ENCODE measurements at regions not wholly inside any gene's neighbourhood (a gene's known extent, or its start where the extent isn't known, plus 50 kb on each side); places are given as distances from the start of the nearest gene placed in this dataset.

GRCh38 chr22:34019190-34019845 lies 99.0 kb upstream of the LARGE1 start:
- ChIA-PET CTCF (interaction anchor here (0.6 kb wide), 2 partner anchors 40 to 360 kb away, joined by 3 read pairs; no protein-coding TSS in a partner anchor), POLR2A (no interaction called here)
- no peaks in the 10 kb centered on the region for H3K27me3 Mint-ChIP-seq (ENCODE audit: insufficient read depth, unreplicated experiment)
- H3K4me1 Mint-ChIP-seq (ENCODE audit: insufficient read depth, unreplicated experiment) = no peaks in the 10 kb centered on the region
- no peaks in the 10 kb centered on the region for H3K36me3 Mint-ChIP-seq (ENCODE audit: insufficient read depth, unreplicated experiment)
- BruUV-seq (replicated peaks) = no TSS peak
- no peak overlapping the region for H3K27ac Mint-ChIP-seq (ENCODE audit: low read depth, unreplicated experiment)
- H3K4me3 Mint-ChIP-seq (ENCODE audit: unreplicated experiment) = no peak overlapping the region
- intact Hi-C loops (cut with micrococcal nuclease) = no loop called here
- H3K9me3 Mint-ChIP-seq (ENCODE audit: unreplicated experiment) = peaks cover 30% of the 10 kb centered on the region
- TF ChIP-seq, protein P1, sequence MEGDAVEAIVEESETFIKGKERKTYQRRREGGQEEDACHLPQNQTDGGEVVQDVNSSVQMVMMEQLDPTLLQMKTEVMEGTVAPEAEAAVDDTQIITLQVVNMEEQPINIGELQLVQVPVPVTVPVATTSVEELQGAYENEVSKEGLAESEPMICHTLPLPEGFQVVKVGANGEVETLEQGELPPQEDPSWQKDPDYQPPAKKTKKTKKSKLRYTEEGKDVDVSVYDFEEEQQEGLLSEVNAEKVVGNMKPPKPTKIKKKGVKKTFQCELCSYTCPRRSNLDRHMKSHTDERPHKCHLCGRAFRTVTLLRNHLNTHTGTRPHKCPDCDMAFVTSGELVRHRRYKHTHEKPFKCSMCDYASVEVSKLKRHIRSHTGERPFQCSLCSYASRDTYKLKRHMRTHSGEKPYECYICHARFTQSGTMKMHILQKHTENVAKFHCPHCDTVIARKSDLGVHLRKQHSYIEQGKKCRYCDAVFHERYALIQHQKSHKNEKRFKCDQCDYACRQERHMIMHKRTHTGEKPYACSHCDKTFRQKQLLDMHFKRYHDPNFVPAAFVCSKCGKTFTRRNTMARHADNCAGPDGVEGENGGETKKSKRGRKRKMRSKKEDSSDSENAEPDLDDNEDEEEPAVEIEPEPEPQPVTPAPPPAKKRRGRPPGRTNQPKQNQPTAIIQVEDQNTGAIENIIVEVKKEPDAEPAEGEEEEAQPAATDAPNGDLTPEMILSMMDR (IDR thresholded peaks at IDR 0.05; ENCODE audit: unreplicated experiment) = no peak
- no peak for DNase-seq (ENCODE audit: unreplicated experiment)

- no peaks in the 10 kb centered on the region for H3K27me3 Mint-ChIP-seq (ENCODE audit: insufficient read depth, unreplicated experiment)
- no peaks in the 10 kb centered on the region for H3K4me1 Mint-ChIP-seq (ENCODE audit: insufficient read depth, unreplicated experiment)
- H3K9me3 Mint-ChIP-seq (ENCODE audit: unreplicated experiment) = peaks cover 60% of the 10 kb centered on the region
- H3K27ac Mint-ChIP-seq (ENCODE audit: low read depth, unreplicated experiment) = no peak overlapping the region
- intact Hi-C loops (cut with micrococcal nuclease) = no loop called here
- no TSS peak for BruUV-seq (replicated peaks)
- ChIA-PET POLR2A (no interaction called here), CTCF (interaction anchor here (0.6 kb wide), 1 partner anchor 1120 kb away, joined by 3 read pairs; no protein-coding TSS in a partner anchor)
- no peak for DNase-seq (ENCODE audit: unreplicated experiment)
- H3K36me3 Mint-ChIP-seq (ENCODE audit: insufficient read depth, unreplicated experiment) = no peaks in the 10 kb centered on the region
- no peak overlapping the region for H3K4me3 Mint-ChIP-seq (ENCODE audit: unreplicated experiment)
- TF ChIP-seq, protein P1 (IDR thresholded peaks at IDR 0.05; ENCODE audit: unreplicated experiment) = no peak
Measured at GRCh38 chr22:34035209-34035608, 114.9 kb upstream of the LARGE1 start.

DNA sequence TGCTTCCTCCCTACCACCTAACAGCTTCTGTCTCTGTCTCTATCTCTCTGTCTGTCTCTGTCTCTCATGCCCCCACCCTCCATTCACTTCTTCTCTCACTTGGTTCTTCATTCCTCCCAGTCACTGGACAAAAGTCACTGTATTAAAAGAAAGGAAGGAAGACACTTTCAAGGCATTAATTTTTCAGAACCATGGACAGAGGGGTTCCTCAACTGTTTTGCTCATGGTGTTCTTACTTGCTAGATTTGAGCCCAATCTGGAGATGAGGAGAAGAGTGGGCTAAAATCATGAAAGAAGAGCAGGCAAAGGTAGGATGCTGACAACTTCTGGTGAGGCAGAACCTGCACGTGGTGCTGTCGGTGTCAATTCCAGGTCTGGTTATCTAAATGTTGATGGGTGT lies 116.7 kb upstream of the LARGE1 start:
- Mint-ChIP-seq H3K36me3 (ENCODE audit: insufficient read depth, unreplicated experiment) (no peaks in the 10 kb centered on the region), H3K27ac (ENCODE audit: low read depth, unreplicated experiment) (no peak overlapping the region), H3K9me3 (ENCODE audit: unreplicated experiment) (peaks cover 65% of the 10 kb centered on the region), H3K4me3 (ENCODE audit: unreplicated experiment) (no peak overlapping the region), H3K27me3 (ENCODE audit: insufficient read depth, unreplicated experiment) (no peaks in the 10 kb centered on the region), H3K4me1 (ENCODE audit: insufficient read depth, unreplicated experiment) (no peaks in the 10 kb centered on the region)
- no peak for DNase-seq (ENCODE audit: unreplicated experiment)
- TF ChIP-seq, protein P1 (IDR thresholded peaks at IDR 0.05; ENCODE audit: unreplicated experiment) = no peak
- ChIA-PET CTCF (no interaction called here), POLR2A (no interaction called here)
- intact Hi-C loops (cut with micrococcal nuclease) = no loop called here
- no TSS peak for BruUV-seq (replicated peaks)

DNA sequence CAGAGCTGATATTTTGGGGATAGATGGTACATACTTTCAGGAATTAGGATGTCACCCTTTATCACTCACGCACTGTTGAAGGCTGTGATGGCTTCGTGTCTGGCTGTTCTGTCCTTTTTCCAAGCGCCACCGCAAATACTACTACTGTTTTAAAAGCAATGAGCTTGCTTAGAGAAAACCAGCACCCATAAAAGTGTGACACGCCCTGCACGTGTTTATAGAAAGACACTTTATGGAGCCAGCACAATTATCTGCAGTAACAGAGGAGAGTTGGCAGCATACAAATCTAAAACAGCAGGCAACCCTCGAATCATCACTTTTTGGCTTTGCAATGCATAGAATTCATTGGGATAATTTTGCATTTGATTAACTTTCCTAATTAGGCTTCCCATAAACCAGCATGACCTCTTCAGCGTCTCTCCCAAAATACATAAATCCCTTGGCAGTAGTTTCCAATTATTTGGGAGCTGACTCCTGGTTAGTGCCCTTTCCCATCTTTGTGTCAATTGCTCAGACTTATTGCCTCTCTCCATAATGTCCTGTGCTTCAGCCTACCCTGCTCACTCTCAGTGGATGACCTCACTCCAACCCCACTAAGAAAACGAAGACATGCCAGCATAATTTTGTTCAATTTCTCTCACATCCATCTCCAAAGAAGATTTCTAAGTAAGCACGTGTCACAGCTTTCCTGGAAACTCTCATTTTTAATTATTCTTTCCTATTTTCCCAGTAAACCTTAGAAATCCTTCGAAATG lies 118.7 kb upstream of the LARGE1 start:
- Mint-ChIP-seq H3K36me3 (ENCODE audit: insufficient read depth, unreplicated experiment) (no peaks in the 10 kb centered on the region), H3K27me3 (ENCODE audit: insufficient read depth, unreplicated experiment) (no peaks in the 10 kb centered on the region), H3K4me3 (ENCODE audit: unreplicated experiment) (no peak overlapping the region), H3K27ac (ENCODE audit: low read depth, unreplicated experiment) (no peak overlapping the region), H3K9me3 (ENCODE audit: unreplicated experiment) (peaks cover 67% of the 10 kb centered on the region), H3K4me1 (ENCODE audit: insufficient read depth, unreplicated experiment) (no peaks in the 10 kb centered on the region)
- ChIA-PET POLR2A (no interaction called here), CTCF (no interaction called here)
- TF ChIP-seq, protein P1 (IDR thresholded peaks at IDR 0.05; ENCODE audit: unreplicated experiment) = no peak
- intact Hi-C loops (cut with micrococcal nuclease) = no loop called here
- BruUV-seq (replicated peaks) = no TSS peak
- DNase-seq (ENCODE audit: unreplicated experiment) = no peak

All from MCF 10A (cell line).